ENCODE measurements at regions not wholly inside any gene's neighbourhood (a gene's known extent, or its start where the extent isn't known, plus 50 kb on each side); places are given as distances from the start of the nearest gene placed in this dataset.

DNA sequence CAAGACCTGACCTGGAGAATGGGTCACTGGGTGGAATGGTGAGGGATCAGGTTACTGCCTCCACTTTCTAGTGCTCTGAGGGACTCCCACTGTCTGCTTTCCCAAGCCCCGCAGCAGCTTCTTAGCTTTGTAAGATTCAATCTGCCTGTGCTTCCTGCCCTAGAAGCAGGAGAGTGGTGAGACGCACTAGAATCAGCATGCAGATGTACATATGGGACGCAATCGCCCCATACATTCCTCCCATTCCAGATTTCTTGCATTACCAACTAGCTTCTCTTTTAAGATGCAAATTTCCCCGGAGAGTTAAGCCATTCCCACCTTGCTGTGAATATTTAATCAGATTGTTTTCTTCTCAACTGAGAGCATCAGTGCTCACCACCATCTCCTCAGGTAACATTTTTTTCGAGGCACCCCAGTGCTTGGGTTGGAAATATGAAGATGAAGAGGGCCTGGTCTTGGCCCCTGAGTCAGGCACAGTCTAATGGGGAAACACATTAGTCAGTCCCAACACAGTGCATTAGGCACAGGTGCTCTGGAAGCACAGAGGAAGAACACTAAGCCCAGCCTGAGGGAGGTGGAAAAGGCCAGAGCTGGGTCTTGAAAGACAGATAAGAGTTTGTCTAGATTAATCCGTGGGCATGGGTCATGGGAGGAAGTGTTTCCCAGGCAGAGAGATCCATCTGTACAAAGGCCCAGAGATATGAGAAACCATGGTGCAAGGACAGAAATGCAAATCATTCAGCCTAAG lies 66.7 kb upstream of the PRPS1 start:
- no peak for TF ChIP-seq POLR2AphosphoS5 (IDR thresholded peaks at IDR 0.05)
- TF ChIP-seq, protein P1, sequence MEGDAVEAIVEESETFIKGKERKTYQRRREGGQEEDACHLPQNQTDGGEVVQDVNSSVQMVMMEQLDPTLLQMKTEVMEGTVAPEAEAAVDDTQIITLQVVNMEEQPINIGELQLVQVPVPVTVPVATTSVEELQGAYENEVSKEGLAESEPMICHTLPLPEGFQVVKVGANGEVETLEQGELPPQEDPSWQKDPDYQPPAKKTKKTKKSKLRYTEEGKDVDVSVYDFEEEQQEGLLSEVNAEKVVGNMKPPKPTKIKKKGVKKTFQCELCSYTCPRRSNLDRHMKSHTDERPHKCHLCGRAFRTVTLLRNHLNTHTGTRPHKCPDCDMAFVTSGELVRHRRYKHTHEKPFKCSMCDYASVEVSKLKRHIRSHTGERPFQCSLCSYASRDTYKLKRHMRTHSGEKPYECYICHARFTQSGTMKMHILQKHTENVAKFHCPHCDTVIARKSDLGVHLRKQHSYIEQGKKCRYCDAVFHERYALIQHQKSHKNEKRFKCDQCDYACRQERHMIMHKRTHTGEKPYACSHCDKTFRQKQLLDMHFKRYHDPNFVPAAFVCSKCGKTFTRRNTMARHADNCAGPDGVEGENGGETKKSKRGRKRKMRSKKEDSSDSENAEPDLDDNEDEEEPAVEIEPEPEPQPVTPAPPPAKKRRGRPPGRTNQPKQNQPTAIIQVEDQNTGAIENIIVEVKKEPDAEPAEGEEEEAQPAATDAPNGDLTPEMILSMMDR (IDR thresholded peaks at IDR 0.05): no peak
- no peak for TF ChIP-seq POLR2A (IDR thresholded peaks at IDR 0.05; ENCODE audit: low read depth)
- TF ChIP-seq EP300 (IDR thresholded peaks at IDR 0.05): no peak

Measured in esophagus muscularis mucosa (tissue), 4 donors.